GM23248 (cell line): ENCODE measurements at regions not wholly inside any gene's neighbourhood (a gene's known extent, or its start where the extent isn't known, plus 50 kb on each side); places are given as distances from the start of the nearest gene placed in this dataset.

Experiments used
- DNase-seq: peaks from one replicate; pipeline ENCODE4 v3.0.0-alpha.2; 2015
- H2AFZ ChIP-seq: fragments of 200-600 bp; sonication (generic); 2 replicates; pipeline ENCODE4 v1.6.1; 2016; ENCODE audit warnings: antibody characterized with exemption
- H3F3A ChIP-seq: fragments of 200-600 bp; sonication (generic); 2 replicates; pipeline ENCODE4 v1.6.1; 2016; ENCODE audit warnings: mild to moderate bottlenecking, antibody characterized with exemption, mixed run types; ENCODE audit not compliant: insufficient read depth
- H3K27ac ChIP-seq: fragments of 200-600 bp; sonication (generic); 2 replicates; pipeline ENCODE4 v1.5.1; 2016; ENCODE audit warnings: mild to moderate bottlenecking
- H3K27me3 ChIP-seq: fragments of 200-600 bp; sonication (generic); replicated peaks from 2 replicates; pipeline ENCODE4 v1.6.1; 2016; ENCODE audit warnings: mild to moderate bottlenecking; ENCODE audit not compliant: insufficient read depth
- H3K36me3 ChIP-seq: fragments of 200-600 bp; sonication (generic); 2 replicates; pipeline ENCODE4 v1.6.1; 2016; ENCODE audit warnings: low read depth, mild to moderate bottlenecking
- H3K4me1 ChIP-seq: fragments of 200-600 bp; sonication (generic); 2 replicates; pipeline ENCODE4 v1.6.1; 2016; ENCODE audit warnings: mild to moderate bottlenecking; ENCODE audit not compliant: insufficient read depth
- H3K4me2 ChIP-seq: fragments of 200-600 bp; sonication (generic); one replicate; pipeline ENCODE4 v1.6.1; 2016; ENCODE audit warnings: mild to moderate bottlenecking; ENCODE audit not compliant: unreplicated experiment
- H3K4me3 ChIP-seq: fragments of 200-600 bp; sonication (generic); 2 replicates; pipeline ENCODE4 v1.5.1; 2016; ENCODE audit warnings: mild to moderate bottlenecking
- H3K79me2 ChIP-seq: fragments of 200-600 bp; sonication (generic); 2 replicates; pipeline ENCODE4 v1.6.1; 2016; ENCODE audit warnings: mild to moderate bottlenecking; ENCODE audit not compliant: insufficient read depth
- H3K9ac ChIP-seq: fragments of 200-600 bp; sonication (generic); 2 replicates; pipeline ENCODE4 v1.6.1; 2016; ENCODE audit warnings: mild to moderate bottlenecking
- H3K9me2 ChIP-seq: fragments of 200-600 bp; sonication (generic); 2 replicates; pipeline ENCODE4 v1.6.1; 2016; ENCODE audit warnings: mixed run types, mild to moderate bottlenecking, moderate library complexity; ENCODE audit not compliant: insufficient read depth
- H3K9me3 ChIP-seq: fragments of 200-600 bp; sonication (generic); one replicate; pipeline ENCODE4 v1.6.1; 2017; ENCODE audit warnings: low read depth
- H4K20me1 ChIP-seq: fragments of 200-600 bp; sonication (generic); 2 replicates; pipeline ENCODE4 v1.6.0; 2016; ENCODE audit not compliant: insufficient read depth
- EZH2 ChIP-seq: fragments of 200-600 bp; sonication (generic); IDR thresholded peaks from 2 replicates; pipeline ENCODE4 v1.6.1; 2018; ENCODE audit warnings: antibody characterized with exemption, mild to moderate bottlenecking; ENCODE audit not compliant: insufficient read depth, poor library complexity, severe bottlenecking
- EZH2phosphoT487 ChIP-seq: fragments of 200-600 bp; sonication (generic); IDR thresholded peaks from 2 replicates; pipeline ENCODE4 v1.6.1; 2018; ENCODE audit warnings: antibody characterized with exemption, moderate library complexity, mild to moderate bottlenecking, low read depth; ENCODE audit not compliant: insufficient read depth
- WGBS, 2 experiments: methylation state at CpG; one replicate each; pipeline ENCODE4 v1.1.6; 2015 to 2017; ENCODE audit warnings: low lambda C conversion rate in 2 of 2, low coverage in 1 of 2; ENCODE audit errors: missing lambda C conversion rate in 2 of 2; 5-methylcytosine and 5-hydroxymethylcytosine counted together
- in situ Hi-C: fragments of 300-500 bp; cut with MboI; formaldehyde crosslinking; loops from 2 replicates; pipeline ENCODE4 v1.15.0; 2020

DNA sequence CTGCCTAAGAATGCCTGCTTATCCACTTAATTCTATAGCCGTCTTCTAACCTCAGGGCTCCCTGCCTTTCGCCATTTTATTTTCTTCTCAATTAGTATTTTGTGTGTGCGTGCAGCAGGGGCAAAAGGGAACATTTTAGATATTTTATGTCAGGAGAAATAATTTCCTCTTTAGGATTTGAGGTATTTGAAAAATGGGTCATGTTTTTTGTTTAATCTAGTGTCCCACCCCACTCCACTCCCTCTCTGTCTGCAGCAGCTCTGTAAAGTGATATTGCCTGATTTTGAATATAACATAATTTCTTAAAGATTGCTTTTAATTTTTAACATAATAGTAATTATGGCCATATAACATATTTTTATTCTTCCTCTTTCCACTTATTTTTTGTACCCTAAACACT is 593.2 kb upstream of the DPPA4 start:
- Histone ChIP-seq H3K36me3 (no peaks in the 10 kb centered on the region), H3K79me2 (no peaks in the 10 kb centered on the region), H3K9ac (no peak overlapping the region), H3F3A (peaks cover 12% of the 10 kb centered on the region), H3K27ac (no peak overlapping the region), H3K9me2 (no peaks in the 10 kb centered on the region), H3K9me3 (no peaks in the 10 kb centered on the region), H3K4me2 (no peak overlapping the region), H3K4me1 (peaks cover 15% of the 10 kb centered on the region), H3K27me3 (no peaks in the 10 kb centered on the region), H4K20me1 (no peaks in the 10 kb centered on the region), H2AFZ (no peak overlapping the region), H3K4me3 (no peak overlapping the region)
- WGBS, 2 experiments = 49 to 53% methylated on average over 3 of the region's 3 CpGs
- TF ChIP-seq EZH2phosphoT487 (no peak), EZH2 (no peak)
- in situ Hi-C loops = no loop called here
- peak; percentile 13 for DNase-seq

GRCh38 chr3:109933576-109933975 is 596.2 kb upstream of the DPPA4 start:
- no peak overlapping the region for H3K4me3 ChIP-seq
- H3K36me3 ChIP-seq = no peaks in the 10 kb centered on the region
- no peaks in the 10 kb centered on the region for H3K27me3 ChIP-seq
- no peaks in the 10 kb centered on the region for H4K20me1 ChIP-seq
- H3F3A ChIP-seq = no peaks in the 10 kb centered on the region
- no peaks in the 10 kb centered on the region for H3K9me2 ChIP-seq
- 2 to 17% methylated on average over 1 of the region's 1 CpG for WGBS, 2 experiments
- no peak for TF ChIP-seq EZH2phosphoT487
- TF ChIP-seq EZH2 = no peak
- no peak for DNase-seq
- no peaks in the 10 kb centered on the region for H3K79me2 ChIP-seq
- H3K9me3 ChIP-seq = no peaks in the 10 kb centered on the region
- no peak overlapping the region for H3K9ac ChIP-seq
- no peaks in the 10 kb centered on the region; the same call in 1 of the 2 replicates for H3K4me1 ChIP-seq
- no peak overlapping the region for H3K27ac ChIP-seq
- no peak overlapping the region for H3K4me2 ChIP-seq
- H2AFZ ChIP-seq = no peak overlapping the region
- in situ Hi-C loops = no loop called here

DNA sequence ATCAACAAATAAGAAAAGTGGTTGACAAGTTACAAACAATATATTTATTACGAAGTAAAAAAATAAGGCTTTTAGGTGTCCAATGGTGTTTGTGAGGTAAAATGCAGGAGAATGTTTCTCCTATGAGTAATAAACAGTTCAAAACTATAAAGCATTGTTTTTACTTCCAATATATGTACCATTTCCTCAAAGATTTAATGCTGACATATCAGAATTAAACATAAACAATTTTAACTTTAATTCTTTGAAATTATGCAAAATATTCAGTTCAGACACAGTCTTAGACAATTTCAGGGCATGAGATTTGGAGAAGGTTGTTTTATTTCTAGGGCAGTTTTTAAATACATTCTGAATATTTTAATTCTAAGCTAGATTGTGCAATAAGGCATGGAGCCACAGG is 602.5 kb upstream of the DPPA4 start:
- Histone ChIP-seq H2AFZ (no peak overlapping the region), H4K20me1 (no peaks in the 10 kb centered on the region), H3K9ac (no peak overlapping the region), H3K9me3 (no peaks in the 10 kb centered on the region), H3K4me2 (no peak overlapping the region), H3K4me3 (no peak overlapping the region), H3K4me1 (no peaks in the 10 kb centered on the region), H3K27ac (no peak overlapping the region), H3K9me2 (no peaks in the 10 kb centered on the region), H3K27me3 (no peaks in the 10 kb centered on the region), H3K79me2 (no peaks in the 10 kb centered on the region), H3F3A (no peaks in the 10 kb centered on the region), H3K36me3 (no peaks in the 10 kb centered on the region)
- WGBS, 2 experiments = 52 to 54% methylated on average over 1 of the region's 1 CpG
- no peak for DNase-seq
- TF ChIP-seq EZH2phosphoT487 (no peak), EZH2 (no peak)
- in situ Hi-C loops = no loop called here

DNA sequence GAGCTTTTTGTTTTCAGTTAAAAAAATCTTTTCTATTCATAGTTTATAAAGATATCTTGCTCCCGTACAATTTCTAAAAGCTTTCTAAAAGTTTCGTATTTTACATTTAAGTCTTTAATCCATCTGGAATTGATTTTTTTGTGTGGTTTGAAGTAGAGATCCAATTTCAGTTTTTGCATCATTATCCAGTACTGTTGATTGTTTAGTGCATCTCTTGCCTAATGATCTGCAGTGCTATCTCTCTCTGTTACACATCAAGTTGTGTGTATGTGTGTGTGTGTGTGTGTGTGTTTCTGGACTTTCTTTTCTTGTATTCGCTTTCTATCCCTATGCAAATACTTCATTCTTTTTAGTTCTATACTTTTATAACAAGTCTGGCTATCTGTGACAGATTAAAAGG is 605.8 kb upstream of the DPPA4 start:
- in situ Hi-C loops = no loop called here
- TF ChIP-seq EZH2phosphoT487 = no peak
- H4K20me1 ChIP-seq = no peaks in the 10 kb centered on the region
- H3K27ac ChIP-seq = no peak overlapping the region
- H3F3A ChIP-seq = no peaks in the 10 kb centered on the region
- H3K9me3 ChIP-seq = no peaks in the 10 kb centered on the region
- no peaks in the 10 kb centered on the region for H3K36me3 ChIP-seq
- H3K9me2 ChIP-seq = no peaks in the 10 kb centered on the region
- WGBS, 2 experiments = 62 to 68% methylated on average over 3 of the region's 3 CpGs
- DNase-seq = no peak
- H3K4me1 ChIP-seq = no peaks in the 10 kb centered on the region
- no peak overlapping the region for H3K4me3 ChIP-seq
- no peaks in the 10 kb centered on the region for H3K79me2 ChIP-seq
- no peaks in the 10 kb centered on the region for H3K27me3 ChIP-seq
- H3K9ac ChIP-seq = no peak overlapping the region
- H2AFZ ChIP-seq = no peak overlapping the region
- no peak overlapping the region for H3K4me2 ChIP-seq

DNA sequence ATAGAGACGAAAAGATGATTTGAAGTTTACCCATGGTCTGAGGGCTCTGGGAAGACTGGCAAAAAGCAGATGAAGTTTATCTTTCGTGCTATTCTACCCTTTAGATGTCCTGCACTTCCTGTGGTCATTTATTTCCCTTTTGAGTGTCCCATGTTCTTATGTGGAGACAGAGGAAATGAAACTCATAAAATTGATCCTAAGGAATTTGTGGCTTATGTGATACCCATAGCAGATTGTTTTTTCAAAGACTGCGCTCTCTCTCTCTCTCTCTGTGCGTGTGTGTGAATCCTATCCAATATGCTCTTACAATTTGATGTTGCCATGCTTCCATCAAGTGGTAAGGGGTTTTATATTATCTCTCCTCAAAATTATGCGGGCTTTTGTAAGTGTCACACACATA is 607.5 kb upstream of the DPPA4 start:
- no peaks in the 10 kb centered on the region for H3K36me3 ChIP-seq
- H3K27ac ChIP-seq = no peak overlapping the region
- TF ChIP-seq EZH2phosphoT487 (no peak), EZH2 (no peak)
- H3F3A ChIP-seq = no peaks in the 10 kb centered on the region
- WGBS, 2 experiments = 52 to 68% methylated on average over 5 of the region's 5 CpGs
- in situ Hi-C loops = no loop called here
- H3K9ac ChIP-seq = no peak overlapping the region
- H4K20me1 ChIP-seq = no peaks in the 10 kb centered on the region
- no peaks in the 10 kb centered on the region for H3K79me2 ChIP-seq
- H3K4me1 ChIP-seq = no peaks in the 10 kb centered on the region
- no peak overlapping the region for H2AFZ ChIP-seq
- DNase-seq = no peak
- no peaks in the 10 kb centered on the region for H3K9me2 ChIP-seq
- no peak overlapping the region for H3K4me3 ChIP-seq
- no peaks in the 10 kb centered on the region for H3K27me3 ChIP-seq
- no peaks in the 10 kb centered on the region for H3K9me3 ChIP-seq
- no peak overlapping the region for H3K4me2 ChIP-seq
